Panc1 (cell line): ENCODE measurements at regions not wholly inside any gene's neighbourhood (a gene's known extent, or its start where the extent isn't known, plus 50 kb on each side); places are given as distances from the start of the nearest gene placed in this dataset.

Source experiments
- ATAC-seq: fragments of 200-7000 bp; cut with Tn5 transposase; 2 replicates; pipeline ENCODE4 v1.9.1; 2020; ENCODE audit warnings: mild to moderate bottlenecking, moderate library complexity
- BruUV-seq: library from RNA; stranded (reverse); fragments of 400-500 nt; replicated peaks from 2 replicates; lab custom pipeline; 2021; lab: Mats Ljungman, UMichigan
- CTCF ChIA-PET: fragments of 300-600 bp; sonication (Branson Sonifier 250); formaldehyde crosslinking; loops from one replicate; lab custom pipeline; 2022; ENCODE audit warnings: antibody characterized with exemption; lab: Charles Lee
- POLR2A ChIA-PET: fragments of 300-600 bp; sonication (Branson Sonifier 250); formaldehyde crosslinking; loops from one replicate; lab custom pipeline; 2022; ENCODE audit warnings: antibody characterized with exemption; lab: Charles Lee
- DNase-seq: peaks from one replicate; pipeline ENCODE4 v3.0.0-alpha.2; 2010; ENCODE audit warnings: low read depth, low spot score
- H3K27ac ChIP-seq: 2 replicates; pipeline ENCODE4 v1.5.1; 2011; ENCODE audit warnings: mild to moderate bottlenecking, low read length, inconsistent platforms
- H3K27me3 ChIP-seq: fragments of 200-500 bp; sonication (Bioruptor generic); 2 replicates; pipeline ENCODE4 v1.6.0; 2014; ENCODE audit warnings: low read length, inconsistent platforms; ENCODE audit not compliant: control insufficient read depth, insufficient read depth
- H3K36me3 ChIP-seq: fragments of 200-500 bp; sonication (Bioruptor generic); 2 replicates; pipeline ENCODE4 v1.5.1; 2014; ENCODE audit warnings: inconsistent platforms, mild to moderate bottlenecking, low read length, moderate library complexity; ENCODE audit not compliant: control insufficient read depth, insufficient read depth
- H3K4me1 ChIP-seq: 2 replicates; pipeline ENCODE4 v1.5.1; 2011; ENCODE audit warnings: inconsistent platforms, mild to moderate bottlenecking, low read length, moderate library complexity; ENCODE audit not compliant: control insufficient read depth, insufficient read depth
- H3K4me3 ChIP-seq, 2 experiments: 2 replicates each; pipeline ENCODE4 v1.5.1; 2011 to 2012; ENCODE audit warnings: low read depth in 2 of 2, low read length in 2 of 2, mild to moderate bottlenecking in 2 of 2, inconsistent platforms in 1 of 2, moderate library complexity in 1 of 2
- H3K9me3 ChIP-seq: fragments of 200-500 bp; sonication (Bioruptor generic); 2 replicates; pipeline ENCODE4 v1.5.1; 2014; ENCODE audit warnings: low read depth, mild to moderate bottlenecking, inconsistent platforms, low read length, moderate library complexity; ENCODE audit not compliant: control insufficient read depth, insufficient read depth
- CTCF ChIP-seq: fragments of 450-650 bp; IDR thresholded peaks from 2 replicates; pipeline ENCODE4 v1.5.1; 2017; ENCODE audit warnings: mild to moderate bottlenecking
- POLR2AphosphoS5 ChIP-seq: IDR thresholded peaks from 2 replicates; pipeline ENCODE4 v1.6.1; 2012; ENCODE audit warnings: mild to moderate bottlenecking, low read depth, low read length, moderate library complexity
- REST ChIP-seq, 2 experiments: IDR thresholded peaks; 2 replicates each; pipeline ENCODE4 v1.6.1; 2011 to 2012; ENCODE audit warnings: low read depth in 2 of 2, control low read depth in 1 of 2, low read length in 1 of 2, mild to moderate bottlenecking in 1 of 2, moderate library complexity in 1 of 2; ENCODE audit not compliant: insufficient read depth in 1 of 2
- SIN3A ChIP-seq: IDR thresholded peaks from 2 replicates; pipeline ENCODE4 v1.6.1; 2012; ENCODE audit warnings: low read depth, mild to moderate bottlenecking, low read length, moderate library complexity, borderline replicate concordance; ENCODE audit not compliant: insufficient read depth
- TCF7L2 ChIP-seq: IDR thresholded peaks from 2 replicates; pipeline ENCODE4 v1.6.1; 2011; ENCODE audit warnings: mild to moderate bottlenecking, low read depth, low read length, inconsistent platforms
- in situ Hi-C: cut with HindIII; loops from 2 replicates; pipeline ENCODE4 v1.10.0; 2016; ENCODE audit warnings: low sequenced_read_pairs, low pct_unique_long_range_greater_than_20kb
- intact Hi-C: fragments of 100-400 bp; cut with micrococcal nuclease; formaldehyde crosslinking; loops from one replicate; pipeline ENCODE4 v1.10.0; 2022; ENCODE audit not compliant: unreplicated experiment

- intact Hi-C loops = no loop called here
- BruUV-seq = no TSS peak
- no peak for TF ChIP-seq CTCF
- no peak for TF ChIP-seq SIN3A
- in situ Hi-C loops = no loop called here
- Histone ChIP-seq H3K4me3 (no peak overlapping the region), H3K4me1 (no peaks in the 10 kb centered on the region), H3K27me3 (no peaks in the 10 kb centered on the region), H3K36me3 (no peaks in the 10 kb centered on the region), H3K9me3 (peaks cover 3% of the 10 kb centered on the region; the same call in 1 of the 2 replicates), H3K27ac (no peak overlapping the region; the same call in 1 of the 2 replicates)
- DNase-seq = peak; percentile 42
- no peak for ATAC-seq
- ChIA-PET CTCF (no interaction called here), POLR2A (no interaction called here)
These were observed 419.5 kb upstream of the ID4 start for GRCh38 chr6:19417713-19418112.

- POLR2A ChIA-PET = no interaction called here
- intact Hi-C loops = no loop called here
- ATAC-seq = no peak
- no peak for DNase-seq
- Histone ChIP-seq H3K4me3 (no peak overlapping the region), H3K27me3 (no peaks in the 10 kb centered on the region), H3K4me1 (no peaks in the 10 kb centered on the region), H3K27ac (no peak overlapping the region), H3K9me3 (no peaks in the 10 kb centered on the region), H3K36me3 (no peaks in the 10 kb centered on the region)
- in situ Hi-C loops = no loop called here
- BruUV-seq = no TSS peak
- TF ChIP-seq REST (IDR thresholded peaks at IDR 0.05; ENCODE audit: insufficient read depth in 1 of 2, low read depth in 2 of 2, low read length in 1 of 2) = no peak
- TF ChIP-seq SIN3A = no peak
- TF ChIP-seq CTCF = no peak
- no peak for TF ChIP-seq POLR2AphosphoS5
- TF ChIP-seq TCF7L2 = no peak
- CTCF ChIA-PET = no interaction called here
These were observed 412.3 kb upstream of the ID4 start for GRCh38 chr6:19424853-19425252.

- H3K9me3 ChIP-seq = no peaks in the 10 kb centered on the region
- H3K27ac ChIP-seq = no peak overlapping the region
- H3K27me3 ChIP-seq = no peaks in the 10 kb centered on the region
- H3K36me3 ChIP-seq = no peaks in the 10 kb centered on the region
- intact Hi-C loops (no loop called here), in situ Hi-C loops (no loop called here)
- H3K4me3 ChIP-seq = no peak overlapping the region
- DNase-seq (no peak), ATAC-seq (no peak)
- no TSS peak for BruUV-seq
- ChIA-PET CTCF (no interaction called here), POLR2A (no interaction called here)
- TF ChIP-seq TCF7L2 (no peak), SIN3A (no peak)
- H3K4me1 ChIP-seq = no peaks in the 10 kb centered on the region
These were observed 409.6 kb upstream of the ID4 start for GRCh38 chr6:19427548-19427947.
